GM23338 (cell line): ENCODE measurements at regions not wholly inside any gene's neighbourhood (a gene's known extent, or its start where the extent isn't known, plus 50 kb on each side); places are given as distances from the start of the nearest gene placed in this dataset.

Source experiments
- ATAC-seq: fragments of 200-7000 bp; cut with Tn5 transposase; 3 replicates; pipeline ENCODE4 v1.9.1; 2020
- DNase-seq: peaks from one replicate; pipeline ENCODE4 v3.0.0-alpha.2; 2015; ENCODE audit warnings: low spot score
- H2AFZ ChIP-seq: fragments of 200-600 bp; sonication (generic); 2 replicates; pipeline ENCODE4 v1.8.0; 2016; ENCODE audit warnings: antibody characterized with exemption, mild to moderate bottlenecking, moderate library complexity
- H3F3A ChIP-seq: fragments of 200-600 bp; sonication (generic); replicated peaks from 2 replicates; pipeline ENCODE4 v1.8.0; 2017; ENCODE audit warnings: antibody characterized with exemption, mixed run types, low read depth
- H3K27ac ChIP-seq: fragments of 200-600 bp; sonication (generic); 2 replicates; pipeline ENCODE4 v1.6.1; 2016; ENCODE audit warnings: low read depth
- H3K27me3 ChIP-seq: fragments of 200-600 bp; sonication (generic); 2 replicates; pipeline ENCODE4 v1.8.0; 2016; ENCODE audit warnings: mild to moderate bottlenecking, mixed run types, moderate library complexity; ENCODE audit not compliant: insufficient read depth
- H3K36me3 ChIP-seq: fragments of 200-600 bp; sonication (generic); 2 replicates; pipeline ENCODE4 v1.8.0; 2016; ENCODE audit warnings: mild to moderate bottlenecking; ENCODE audit not compliant: insufficient read depth
- H3K4me1 ChIP-seq: fragments of 200-600 bp; sonication (generic); 2 replicates; pipeline ENCODE4 v1.8.0; 2016; ENCODE audit warnings: mild to moderate bottlenecking, moderate library complexity; ENCODE audit not compliant: insufficient read depth
- H3K4me2 ChIP-seq: fragments of 200-600 bp; sonication (generic); 2 replicates; pipeline ENCODE4 v1.7.1; 2017; ENCODE audit warnings: mixed run types
- H3K4me3 ChIP-seq: fragments of 200-600 bp; sonication (generic); 2 replicates; pipeline ENCODE4 v1.6.1; 2016; ENCODE audit warnings: mixed run types
- H3K79me2 ChIP-seq: fragments of 200-600 bp; sonication (generic); replicated peaks from 2 replicates; pipeline ENCODE4 v1.8.0; 2017; ENCODE audit warnings: mild to moderate bottlenecking; ENCODE audit not compliant: insufficient read depth
- H3K9me2 ChIP-seq: fragments of 200-600 bp; sonication (generic); 2 replicates; pipeline ENCODE4 v1.8.0; 2017; ENCODE audit not compliant: insufficient read depth
- H4K20me1 ChIP-seq: fragments of 200-600 bp; sonication (generic); replicated peaks from 2 replicates; pipeline ENCODE4 v1.8.0; 2017; ENCODE audit warnings: mild to moderate bottlenecking; ENCODE audit not compliant: insufficient read depth
- H3K27ac Mint-ChIP-seq: 2 replicates; pipeline ENCODE4 v1.8.0; 2020; ENCODE audit warnings: inconsistent platforms, mild to moderate bottlenecking, moderate library complexity, mixed read lengths
- H3K27me3 Mint-ChIP-seq: 3 replicates; pipeline ENCODE4 v1.8.0; 2022; ENCODE audit warnings: low read depth, mild to moderate bottlenecking, moderate library complexity, mixed read lengths, inconsistent platforms; ENCODE audit not compliant: insufficient read depth, poor library complexity
- H3K36me3 Mint-ChIP-seq: 3 replicates; pipeline ENCODE4 v1.8.0; 2021; ENCODE audit warnings: low read depth, mild to moderate bottlenecking, inconsistent platforms, moderate library complexity, mixed read lengths
- H3K4me1 Mint-ChIP-seq: 3 replicates; pipeline ENCODE4 v1.8.0; 2020; ENCODE audit warnings: mild to moderate bottlenecking, inconsistent platforms, mixed read lengths
- H3K4me3 Mint-ChIP-seq: 3 replicates; pipeline ENCODE4 v1.8.0; 2021; ENCODE audit warnings: moderate library complexity, mild to moderate bottlenecking, inconsistent platforms, mixed read lengths
- H3K9me3 Mint-ChIP-seq: 3 replicates; pipeline ENCODE4 v1.8.0; 2020; ENCODE audit warnings: moderate library complexity, mild to moderate bottlenecking, inconsistent platforms, mixed read lengths
- CREB1 ChIP-seq: fragments of 250-450 bp; sonication (Bioruptor Pico); IDR thresholded peaks from 2 replicates; pipeline ENCODE4 v1.5.0; 2020; ENCODE audit warnings: low read depth, mild to moderate bottlenecking, moderate library complexity
- EZH2 ChIP-seq: fragments of 200-600 bp; sonication (generic); IDR thresholded peaks from one replicate; pipeline ENCODE4 v1.8.0; 2017; ENCODE audit warnings: antibody characterized with exemption, mild to moderate bottlenecking, low read depth; ENCODE audit not compliant: unreplicated experiment
- EZH2phosphoT487 ChIP-seq: fragments of 200-600 bp; sonication (generic); IDR thresholded peaks from one replicate; pipeline ENCODE4 v1.8.1; 2018; ENCODE audit warnings: antibody characterized with exemption; ENCODE audit not compliant: unreplicated experiment
- JUNB ChIP-seq: IDR thresholded peaks from one replicate; pipeline ENCODE4 v1.6.1; 2016; ENCODE audit warnings: antibody characterized with exemption; ENCODE audit not compliant: unreplicated experiment
- NANOG ChIP-seq: IDR thresholded peaks from 2 replicates; pipeline ENCODE4 v1.6.1; 2016; ENCODE audit warnings: antibody characterized with exemption, borderline replicate concordance
- POLR2AphosphoS5 ChIP-seq: IDR thresholded peaks from 2 replicates; pipeline ENCODE4 v1.6.1; 2016; ENCODE audit warnings: antibody characterized with exemption, low read depth
- STAT1 ChIP-seq: IDR thresholded peaks from one replicate; pipeline ENCODE4 v1.6.1; 2016; ENCODE audit warnings: antibody characterized with exemption; ENCODE audit not compliant: unreplicated experiment
- ZNF114 ChIP-seq: fragments of 250-450 bp; sonication (Bioruptor Pico); IDR thresholded peaks from 2 replicates; pipeline ENCODE4 v1.5.0; 2020; ENCODE audit warnings: mild to moderate bottlenecking, moderate library complexity
- ZNF331 ChIP-seq: fragments of 250-450 bp; sonication (Bioruptor Pico); IDR thresholded peaks from 2 replicates; pipeline ENCODE4 v1.5.0; 2020; ENCODE audit warnings: low read depth, mild to moderate bottlenecking, moderate library complexity
- TF ChIP-seq, protein P1 (sequence below), 2 experiments: fragments of 200-600 bp in 1 of 2; sonication (generic) in 1 of 2; conservative IDR thresholded peaks; 2 replicates each; pipeline versions ENCODE4 v1.5.1 to v1.6.1; 2016 to 2017; ENCODE audit warnings: antibody characterized with exemption in 2 of 2, low read depth in 2 of 2, mild to moderate bottlenecking in 2 of 2, moderate library complexity in 1 of 2
- TF ChIP-seq, protein P2 (sequence below): fragments of 250-450 bp; sonication (Bioruptor Pico); IDR thresholded peaks from 2 replicates; pipeline ENCODE4 v1.5.0; 2020; ENCODE audit warnings: mild to moderate bottlenecking, moderate library complexity
- TF ChIP-seq, protein P3 (sequence below): IDR thresholded peaks from one replicate; pipeline ENCODE4 v1.6.1; 2018; ENCODE audit warnings: antibody characterized with exemption; ENCODE audit not compliant: unreplicated experiment
- TF ChIP-seq, protein P4 (sequence below): IDR thresholded peaks from 2 replicates; pipeline ENCODE4 v1.6.1; 2016; ENCODE audit warnings: antibody characterized with exemption

DNA sequence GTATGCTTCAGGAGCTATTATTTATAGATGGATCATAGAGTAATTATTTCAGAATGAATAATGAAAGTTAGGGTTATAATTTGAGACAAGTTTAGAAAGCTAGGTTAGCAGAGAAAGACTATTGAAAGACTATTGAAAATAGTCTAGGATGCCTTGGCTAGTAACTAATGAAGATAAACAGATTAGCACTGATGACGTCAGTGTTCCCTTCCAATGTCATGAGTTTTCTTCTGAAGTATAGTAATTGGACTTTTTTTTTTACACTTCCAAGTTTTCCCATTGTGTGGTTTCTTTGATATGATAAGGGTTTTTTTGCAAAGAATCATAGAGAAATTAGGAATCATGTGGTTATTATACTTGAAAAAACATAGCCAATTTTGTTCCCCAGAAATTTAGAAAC is 1041.5 kb upstream of the CRIM1 start:
- H3K4me1 Mint-ChIP-seq, result no peaks in the 10 kb centered on the region
- H3K36me3 Mint-ChIP-seq, result no peaks in the 10 kb centered on the region
- DNase-seq (no peak), ATAC-seq (no peak)
- Histone ChIP-seq H3K36me3 (no peaks in the 10 kb centered on the region), H3K79me2 (no peaks in the 10 kb centered on the region), H3K4me3 (no peak overlapping the region), H3K9me2 (no peaks in the 10 kb centered on the region), H3K4me2 (no peak overlapping the region), H4K20me1 (no peaks in the 10 kb centered on the region), H2AFZ (no peak overlapping the region), H3K4me1 (no peaks in the 10 kb centered on the region), H3F3A (no peaks in the 10 kb centered on the region), H3K27ac (no peak overlapping the region), H3K27me3 (no peaks in the 10 kb centered on the region)
- TF ChIP-seq, protein P1, sequence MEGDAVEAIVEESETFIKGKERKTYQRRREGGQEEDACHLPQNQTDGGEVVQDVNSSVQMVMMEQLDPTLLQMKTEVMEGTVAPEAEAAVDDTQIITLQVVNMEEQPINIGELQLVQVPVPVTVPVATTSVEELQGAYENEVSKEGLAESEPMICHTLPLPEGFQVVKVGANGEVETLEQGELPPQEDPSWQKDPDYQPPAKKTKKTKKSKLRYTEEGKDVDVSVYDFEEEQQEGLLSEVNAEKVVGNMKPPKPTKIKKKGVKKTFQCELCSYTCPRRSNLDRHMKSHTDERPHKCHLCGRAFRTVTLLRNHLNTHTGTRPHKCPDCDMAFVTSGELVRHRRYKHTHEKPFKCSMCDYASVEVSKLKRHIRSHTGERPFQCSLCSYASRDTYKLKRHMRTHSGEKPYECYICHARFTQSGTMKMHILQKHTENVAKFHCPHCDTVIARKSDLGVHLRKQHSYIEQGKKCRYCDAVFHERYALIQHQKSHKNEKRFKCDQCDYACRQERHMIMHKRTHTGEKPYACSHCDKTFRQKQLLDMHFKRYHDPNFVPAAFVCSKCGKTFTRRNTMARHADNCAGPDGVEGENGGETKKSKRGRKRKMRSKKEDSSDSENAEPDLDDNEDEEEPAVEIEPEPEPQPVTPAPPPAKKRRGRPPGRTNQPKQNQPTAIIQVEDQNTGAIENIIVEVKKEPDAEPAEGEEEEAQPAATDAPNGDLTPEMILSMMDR (conservative IDR thresholded peaks at IDR 0.05; ENCODE audit: low read depth in 2 of 2), result no peak
- TF ChIP-seq NANOG (no peak), JUNB (no peak), POLR2AphosphoS5 (no peak), ZNF114 (CRISPR knock-in tag) (no peak), EZH2 (no peak), ZNF331 (no peak), STAT1 (no peak), EZH2phosphoT487 (no peak), CREB1 (CRISPR knock-in tag) (no peak)
- TF ChIP-seq, protein P2, sequence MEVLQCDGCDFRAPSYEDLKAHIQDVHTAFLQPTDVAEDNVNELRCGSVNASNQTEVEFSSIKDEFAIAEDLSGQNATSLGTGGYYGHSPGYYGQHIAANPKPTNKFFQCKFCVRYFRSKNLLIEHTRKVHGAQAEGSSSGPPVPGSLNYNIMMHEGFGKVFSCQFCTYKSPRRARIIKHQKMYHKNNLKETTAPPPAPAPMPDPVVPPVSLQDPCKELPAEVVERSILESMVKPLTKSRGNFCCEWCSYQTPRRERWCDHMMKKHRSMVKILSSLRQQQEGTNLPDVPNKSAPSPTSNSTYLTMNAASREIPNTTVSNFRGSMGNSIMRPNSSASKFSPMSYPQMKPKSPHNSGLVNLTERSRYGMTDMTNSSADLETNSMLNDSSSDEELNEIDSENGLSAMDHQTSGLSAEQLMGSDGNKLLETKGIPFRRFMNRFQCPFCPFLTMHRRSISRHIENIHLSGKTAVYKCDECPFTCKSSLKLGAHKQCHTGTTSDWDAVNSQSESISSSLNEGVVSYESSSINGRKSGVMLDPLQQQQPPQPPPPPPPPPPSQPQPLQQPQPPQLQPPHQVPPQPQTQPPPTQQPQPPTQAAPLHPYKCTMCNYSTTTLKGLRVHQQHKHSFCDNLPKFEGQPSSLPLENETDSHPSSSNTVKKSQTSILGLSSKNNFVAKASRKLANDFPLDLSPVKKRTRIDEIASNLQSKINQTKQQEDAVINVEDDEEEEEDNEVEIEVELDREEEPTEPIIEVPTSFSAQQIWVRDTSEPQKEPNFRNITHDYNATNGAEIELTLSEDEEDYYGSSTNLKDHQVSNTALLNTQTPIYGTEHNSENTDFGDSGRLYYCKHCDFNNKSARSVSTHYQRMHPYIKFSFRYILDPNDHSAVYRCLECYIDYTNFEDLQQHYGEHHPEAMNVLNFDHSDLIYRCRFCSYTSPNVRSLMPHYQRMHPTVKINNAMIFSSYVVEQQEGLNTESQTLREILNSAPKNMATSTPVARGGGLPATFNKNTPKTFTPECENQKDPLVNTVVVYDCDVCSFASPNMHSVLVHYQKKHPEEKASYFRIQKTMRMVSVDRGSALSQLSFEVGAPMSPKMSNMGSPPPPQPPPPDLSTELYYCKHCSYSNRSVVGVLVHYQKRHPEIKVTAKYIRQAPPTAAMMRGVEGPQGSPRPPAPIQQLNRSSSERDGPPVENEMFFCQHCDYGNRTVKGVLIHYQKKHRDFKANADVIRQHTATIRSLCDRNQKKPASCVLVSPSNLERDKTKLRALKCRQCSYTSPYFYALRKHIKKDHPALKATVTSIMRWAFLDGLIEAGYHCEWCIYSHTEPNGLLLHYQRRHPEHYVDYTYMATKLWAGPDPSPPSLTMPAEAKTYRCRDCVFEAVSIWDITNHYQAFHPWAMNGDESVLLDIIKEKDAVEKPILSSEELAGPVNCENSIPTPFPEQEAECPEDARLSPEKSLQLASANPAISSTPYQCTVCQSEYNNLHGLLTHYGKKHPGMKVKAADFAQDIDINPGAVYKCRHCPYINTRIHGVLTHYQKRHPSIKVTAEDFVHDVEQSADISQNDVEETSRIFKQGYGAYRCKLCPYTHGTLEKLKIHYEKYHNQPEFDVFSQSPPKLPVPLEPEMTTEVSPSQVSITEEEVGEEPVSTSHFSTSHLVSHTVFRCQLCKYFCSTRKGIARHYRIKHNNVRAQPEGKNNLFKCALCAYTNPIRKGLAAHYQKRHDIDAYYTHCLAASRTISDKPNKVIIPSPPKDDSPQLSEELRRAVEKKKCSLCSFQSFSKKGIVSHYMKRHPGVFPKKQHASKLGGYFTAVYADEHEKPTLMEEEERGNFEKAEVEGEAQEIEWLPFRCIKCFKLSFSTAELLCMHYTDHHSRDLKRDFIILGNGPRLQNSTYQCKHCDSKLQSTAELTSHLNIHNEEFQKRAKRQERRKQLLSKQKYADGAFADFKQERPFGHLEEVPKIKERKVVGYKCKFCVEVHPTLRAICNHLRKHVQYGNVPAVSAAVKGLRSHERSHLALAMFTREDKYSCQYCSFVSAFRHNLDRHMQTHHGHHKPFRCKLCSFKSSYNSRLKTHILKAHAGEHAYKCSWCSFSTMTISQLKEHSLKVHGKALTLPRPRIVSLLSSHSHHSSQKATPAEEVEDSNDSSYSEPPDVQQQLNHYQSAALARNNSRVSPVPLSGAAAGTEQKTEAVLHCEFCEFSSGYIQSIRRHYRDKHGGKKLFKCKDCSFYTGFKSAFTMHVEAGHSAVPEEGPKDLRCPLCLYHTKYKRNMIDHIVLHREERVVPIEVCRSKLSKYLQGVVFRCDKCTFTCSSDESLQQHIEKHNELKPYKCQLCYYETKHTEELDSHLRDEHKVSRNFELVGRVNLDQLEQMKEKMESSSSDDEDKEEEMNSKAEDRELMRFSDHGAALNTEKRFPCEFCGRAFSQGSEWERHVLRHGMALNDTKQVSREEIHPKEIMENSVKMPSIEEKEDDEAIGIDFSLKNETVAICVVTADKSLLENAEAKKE (CRISPR knock-in tag), result no peak
- TF ChIP-seq, protein P3, sequence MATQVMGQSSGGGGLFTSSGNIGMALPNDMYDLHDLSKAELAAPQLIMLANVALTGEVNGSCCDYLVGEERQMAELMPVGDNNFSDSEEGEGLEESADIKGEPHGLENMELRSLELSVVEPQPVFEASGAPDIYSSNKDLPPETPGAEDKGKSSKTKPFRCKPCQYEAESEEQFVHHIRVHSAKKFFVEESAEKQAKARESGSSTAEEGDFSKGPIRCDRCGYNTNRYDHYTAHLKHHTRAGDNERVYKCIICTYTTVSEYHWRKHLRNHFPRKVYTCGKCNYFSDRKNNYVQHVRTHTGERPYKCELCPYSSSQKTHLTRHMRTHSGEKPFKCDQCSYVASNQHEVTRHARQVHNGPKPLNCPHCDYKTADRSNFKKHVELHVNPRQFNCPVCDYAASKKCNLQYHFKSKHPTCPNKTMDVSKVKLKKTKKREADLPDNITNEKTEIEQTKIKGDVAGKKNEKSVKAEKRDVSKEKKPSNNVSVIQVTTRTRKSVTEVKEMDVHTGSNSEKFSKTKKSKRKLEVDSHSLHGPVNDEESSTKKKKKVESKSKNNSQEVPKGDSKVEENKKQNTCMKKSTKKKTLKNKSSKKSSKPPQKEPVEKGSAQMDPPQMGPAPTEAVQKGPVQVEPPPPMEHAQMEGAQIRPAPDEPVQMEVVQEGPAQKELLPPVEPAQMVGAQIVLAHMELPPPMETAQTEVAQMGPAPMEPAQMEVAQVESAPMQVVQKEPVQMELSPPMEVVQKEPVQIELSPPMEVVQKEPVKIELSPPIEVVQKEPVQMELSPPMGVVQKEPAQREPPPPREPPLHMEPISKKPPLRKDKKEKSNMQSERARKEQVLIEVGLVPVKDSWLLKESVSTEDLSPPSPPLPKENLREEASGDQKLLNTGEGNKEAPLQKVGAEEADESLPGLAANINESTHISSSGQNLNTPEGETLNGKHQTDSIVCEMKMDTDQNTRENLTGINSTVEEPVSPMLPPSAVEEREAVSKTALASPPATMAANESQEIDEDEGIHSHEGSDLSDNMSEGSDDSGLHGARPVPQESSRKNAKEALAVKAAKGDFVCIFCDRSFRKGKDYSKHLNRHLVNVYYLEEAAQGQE, result no peak
- TF ChIP-seq, protein P4, sequence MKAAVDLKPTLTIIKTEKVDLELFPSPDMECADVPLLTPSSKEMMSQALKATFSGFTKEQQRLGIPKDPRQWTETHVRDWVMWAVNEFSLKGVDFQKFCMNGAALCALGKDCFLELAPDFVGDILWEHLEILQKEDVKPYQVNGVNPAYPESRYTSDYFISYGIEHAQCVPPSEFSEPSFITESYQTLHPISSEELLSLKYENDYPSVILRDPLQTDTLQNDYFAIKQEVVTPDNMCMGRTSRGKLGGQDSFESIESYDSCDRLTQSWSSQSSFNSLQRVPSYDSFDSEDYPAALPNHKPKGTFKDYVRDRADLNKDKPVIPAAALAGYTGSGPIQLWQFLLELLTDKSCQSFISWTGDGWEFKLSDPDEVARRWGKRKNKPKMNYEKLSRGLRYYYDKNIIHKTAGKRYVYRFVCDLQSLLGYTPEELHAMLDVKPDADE, result no peak
- no peaks in the 10 kb centered on the region for H3K9me3 Mint-ChIP-seq
- no peaks in the 10 kb centered on the region for H3K27me3 Mint-ChIP-seq
- no peak overlapping the region for H3K4me3 Mint-ChIP-seq
- H3K27ac Mint-ChIP-seq, result no peak overlapping the region
